ENCODE measurements at regions not wholly inside any gene's neighbourhood (a gene's known extent, or its start where the extent isn't known, plus 50 kb on each side); places are given as distances from the start of the nearest gene placed in this dataset.

GRCh38 chr17:12596961-12597360 lies 68.7 kb upstream of the MYOCD start:
- no peak for FAIRE-seq

DNA sequence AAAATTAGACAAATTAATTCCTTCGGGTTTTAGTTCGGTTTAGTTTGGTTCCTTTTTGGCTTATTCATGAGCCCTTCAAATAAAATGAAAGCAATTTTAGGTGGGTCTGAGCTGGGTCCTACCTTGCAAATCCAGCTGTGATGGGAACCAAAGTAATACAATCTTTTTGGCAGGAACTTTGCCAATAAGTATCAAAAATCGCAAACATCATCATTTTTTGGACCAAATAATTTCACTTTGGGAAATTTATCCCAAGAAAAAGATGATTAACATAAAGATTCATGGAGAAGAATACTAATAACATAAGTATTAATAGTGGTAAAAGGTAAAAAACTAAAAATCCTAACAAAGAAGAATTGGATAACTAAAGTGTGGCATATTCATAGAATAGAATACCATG lies 67.8 kb upstream of the MYOCD start:
- no peak for FAIRE-seq

DNA sequence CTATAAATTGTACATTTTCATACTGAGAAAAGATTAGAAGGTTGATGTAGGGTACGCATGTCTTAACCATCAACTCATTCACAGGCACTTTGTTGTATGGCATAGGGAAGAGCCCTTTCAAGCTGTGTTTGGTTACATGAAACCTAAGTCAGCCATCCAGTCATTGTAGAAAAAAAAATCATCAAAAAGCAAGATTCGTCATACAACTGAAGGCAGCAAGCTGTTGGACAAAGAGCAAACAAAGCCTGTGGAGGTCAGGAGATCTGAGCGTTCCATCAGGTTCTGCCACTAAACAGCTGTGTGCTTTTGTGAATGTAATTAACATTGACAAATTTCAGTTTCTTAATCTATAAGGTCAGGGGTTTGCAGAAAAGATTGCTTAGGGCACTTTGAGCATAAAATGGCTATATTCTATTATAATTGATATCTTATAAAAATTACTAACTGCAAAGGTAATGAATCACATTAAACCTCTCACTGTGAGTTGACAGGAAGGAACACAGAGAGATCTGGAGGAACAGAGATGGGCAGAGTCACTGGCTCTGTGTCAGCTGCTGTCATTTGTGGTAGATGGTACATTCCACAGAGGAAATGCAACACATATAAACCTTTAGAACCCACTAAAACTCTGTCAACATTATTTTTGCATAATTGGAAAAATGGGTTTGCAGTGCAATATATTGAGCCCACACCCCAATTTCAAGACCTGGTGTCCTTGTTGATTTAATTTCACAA lies 66.3 kb upstream of the MYOCD start:
- FAIRE-seq = no peak

GRCh38 chr17:12600349-12600748 lies 65.3 kb upstream of the MYOCD start:
- no peak for FAIRE-seq

GRCh38 chr17:12603566-12603965 lies 62.1 kb upstream of the MYOCD start:
- no peak for FAIRE-seq

- FAIRE-seq = no peak
These were observed 60.5 kb upstream of the MYOCD start for GRCh38 chr17:12605222-12605621.

- no peak for FAIRE-seq
These were observed 52.1 kb upstream of the MYOCD start for GRCh38 chr17:12613566-12613965.
